ENCODE measurements at regions not wholly inside any gene's neighbourhood (a gene's known extent, or its start where the extent isn't known, plus 50 kb on each side); places are given as distances from the start of the nearest gene placed in this dataset.
A peak's percentile ranks its signal among the peaks of the same experiment; 100 is the strongest.

- TF ChIP-seq, protein P1, sequence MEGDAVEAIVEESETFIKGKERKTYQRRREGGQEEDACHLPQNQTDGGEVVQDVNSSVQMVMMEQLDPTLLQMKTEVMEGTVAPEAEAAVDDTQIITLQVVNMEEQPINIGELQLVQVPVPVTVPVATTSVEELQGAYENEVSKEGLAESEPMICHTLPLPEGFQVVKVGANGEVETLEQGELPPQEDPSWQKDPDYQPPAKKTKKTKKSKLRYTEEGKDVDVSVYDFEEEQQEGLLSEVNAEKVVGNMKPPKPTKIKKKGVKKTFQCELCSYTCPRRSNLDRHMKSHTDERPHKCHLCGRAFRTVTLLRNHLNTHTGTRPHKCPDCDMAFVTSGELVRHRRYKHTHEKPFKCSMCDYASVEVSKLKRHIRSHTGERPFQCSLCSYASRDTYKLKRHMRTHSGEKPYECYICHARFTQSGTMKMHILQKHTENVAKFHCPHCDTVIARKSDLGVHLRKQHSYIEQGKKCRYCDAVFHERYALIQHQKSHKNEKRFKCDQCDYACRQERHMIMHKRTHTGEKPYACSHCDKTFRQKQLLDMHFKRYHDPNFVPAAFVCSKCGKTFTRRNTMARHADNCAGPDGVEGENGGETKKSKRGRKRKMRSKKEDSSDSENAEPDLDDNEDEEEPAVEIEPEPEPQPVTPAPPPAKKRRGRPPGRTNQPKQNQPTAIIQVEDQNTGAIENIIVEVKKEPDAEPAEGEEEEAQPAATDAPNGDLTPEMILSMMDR (IDR thresholded peaks at IDR 0.05): no peak
- H3K4me3 Mint-ChIP-seq: no peak overlapping the region
- no peak for DNase-seq
- Histone ChIP-seq H3K27me3 (ENCODE audit: control insufficient read depth, insufficient read depth, low read length) (no peaks in the 10 kb centered on the region), H3K4me3 (ENCODE audit: low read length) (no peak overlapping the region), H3K36me3 (ENCODE audit: control insufficient read depth, insufficient read depth, low read length) (no peaks in the 10 kb centered on the region), H3K9me3 (ENCODE audit: control insufficient read depth, insufficient read depth, low read length) (no peaks in the 10 kb centered on the region), H3K27ac (ENCODE audit: low read length) (no peak overlapping the region), H3K4me1 (ENCODE audit: control insufficient read depth, insufficient read depth, low read length) (no peaks in the 10 kb centered on the region)
- H3K4me1 Mint-ChIP-seq: no peaks in the 10 kb centered on the region
- no peaks in the 10 kb centered on the region for H3K27me3 Mint-ChIP-seq (ENCODE audit: low read depth in 2 of 2)
- H3K36me3 Mint-ChIP-seq: no peaks in the 10 kb centered on the region
- peaks cover 7 to 8% of the 10 kb centered on the region in 2 donors for H3K9me3 Mint-ChIP-seq
- ATAC-seq: no peak
- intact Hi-C loops (cut with micrococcal nuclease): no loop called here
- no peak overlapping the region for H3K27ac Mint-ChIP-seq
Observed at GRCh38 chr20:7090001-7090400, 322.5 kb downstream of the BMP2 start.

GRCh38 chr20:7090811-7091210 lies 323.3 kb downstream of the BMP2 start:
- no peak overlapping the region for H3K27ac Mint-ChIP-seq
- peaks cover 5 to 7% of the 10 kb centered on the region in 2 donors for H3K9me3 Mint-ChIP-seq
- peak in 1 of 3 donors; percentile 30 for ATAC-seq
- no peaks in the 10 kb centered on the region for H3K36me3 ChIP-seq (ENCODE audit: control insufficient read depth, insufficient read depth, low read length)
- no peak overlapping the region for H3K4me3 ChIP-seq (ENCODE audit: low read length)
- no peak overlapping the region for H3K27ac ChIP-seq (ENCODE audit: low read length)
- intact Hi-C loops (cut with micrococcal nuclease): no loop called here
- no peaks in the 10 kb centered on the region for H3K27me3 ChIP-seq (ENCODE audit: control insufficient read depth, insufficient read depth, low read length)
- H3K36me3 Mint-ChIP-seq: no peaks in the 10 kb centered on the region
- 79% methylated on average over 4 of the region's 4 CpGs for WGBS (ENCODE audit: insufficient coverage)
- TF ChIP-seq, protein P1 (IDR thresholded peaks at IDR 0.05): no peak
- H3K9me3 ChIP-seq (ENCODE audit: control insufficient read depth, insufficient read depth, low read length): no peaks in the 10 kb centered on the region
- DNase-seq: no peak
- no peaks in the 10 kb centered on the region for H3K4me1 Mint-ChIP-seq
- H3K27me3 Mint-ChIP-seq (ENCODE audit: low read depth in 2 of 2): no peaks in the 10 kb centered on the region
- H3K4me1 ChIP-seq (ENCODE audit: control insufficient read depth, insufficient read depth, low read length): no peaks in the 10 kb centered on the region
- no peak overlapping the region for H3K4me3 Mint-ChIP-seq

- Mint-ChIP-seq H3K4me3 (no peak overlapping the region), H3K27me3 (ENCODE audit: low read depth in 2 of 2) (no peaks in the 10 kb centered on the region), H3K27ac (no peak overlapping the region), H3K9me3 (peaks cover 2% of the 10 kb centered on the region in 2 donors), H3K36me3 (no peaks in the 10 kb centered on the region), H3K4me1 (no peaks in the 10 kb centered on the region)
- intact Hi-C loops (cut with micrococcal nuclease): no loop called here
- Histone ChIP-seq H3K4me3 (ENCODE audit: low read length) (no peak overlapping the region), H3K36me3 (ENCODE audit: control insufficient read depth, insufficient read depth, low read length) (no peaks in the 10 kb centered on the region), H3K27me3 (ENCODE audit: control insufficient read depth, insufficient read depth, low read length) (no peaks in the 10 kb centered on the region), H3K9me3 (ENCODE audit: control insufficient read depth, insufficient read depth, low read length) (no peaks in the 10 kb centered on the region), H3K4me1 (ENCODE audit: control insufficient read depth, insufficient read depth, low read length) (no peaks in the 10 kb centered on the region), H3K27ac (ENCODE audit: low read length) (no peak overlapping the region)
- DNase-seq (no peak), ATAC-seq (no peak)
- TF ChIP-seq, protein P1 (IDR thresholded peaks at IDR 0.05): no peak
- WGBS (ENCODE audit: insufficient coverage): 63% methylated on average over 2 of the region's 4 CpGs
Observed at GRCh38 chr20:7091655-7092054, 324.2 kb downstream of the BMP2 start.

GRCh38 chr20:7094438-7094997 lies 327.0 kb downstream of the BMP2 start:
- Mint-ChIP-seq H3K9me3 (peaks cover 4 to 5% of the 10 kb centered on the region in 2 donors), H3K4me1 (no peaks in the 10 kb centered on the region), H3K27me3 (ENCODE audit: low read depth in 2 of 2) (no peaks in the 10 kb centered on the region), H3K27ac (no peak overlapping the region), H3K36me3 (no peaks in the 10 kb centered on the region), H3K4me3 (no peak overlapping the region)
- H3K9me3 ChIP-seq (ENCODE audit: control insufficient read depth, insufficient read depth, low read length): no peaks in the 10 kb centered on the region
- no peak overlapping the region for H3K4me3 ChIP-seq (ENCODE audit: low read length)
- no peak for ATAC-seq
- H3K4me1 ChIP-seq (ENCODE audit: control insufficient read depth, insufficient read depth, low read length): no peaks in the 10 kb centered on the region
- WGBS (ENCODE audit: insufficient coverage): 28% methylated on average over 7 of the region's 7 CpGs
- H3K27ac ChIP-seq (ENCODE audit: low read length): no peak overlapping the region
- H3K36me3 ChIP-seq (ENCODE audit: control insufficient read depth, insufficient read depth, low read length): no peaks in the 10 kb centered on the region
- TF ChIP-seq, protein P1 (IDR thresholded peaks at IDR 0.05): no peak
- intact Hi-C loops (cut with micrococcal nuclease): no loop called here
- H3K27me3 ChIP-seq (ENCODE audit: control insufficient read depth, insufficient read depth, low read length): no peaks in the 10 kb centered on the region
- no peak for DNase-seq

Data from natural killer cell (primary cell).